Activated T-helper 9 cell treated with anti-CD3 and anti-CD28 coated beads, Interleukin-2, amount 50 U/mL, for 16 hours (primary cell): ENCODE measurements at regions not wholly inside any gene's neighbourhood (a gene's known extent, or its start where the extent isn't known, plus 50 kb on each side); places are given as distances from the start of the nearest gene placed in this dataset.
A peak's percentile ranks its signal among the peaks of the same experiment; 100 is the strongest.

Experiments used
- DNase-seq: peaks from one replicate; pipeline ENCODE4 v3.0.0-alpha.2; 2020; ENCODE audit warnings: low read depth

DNA sequence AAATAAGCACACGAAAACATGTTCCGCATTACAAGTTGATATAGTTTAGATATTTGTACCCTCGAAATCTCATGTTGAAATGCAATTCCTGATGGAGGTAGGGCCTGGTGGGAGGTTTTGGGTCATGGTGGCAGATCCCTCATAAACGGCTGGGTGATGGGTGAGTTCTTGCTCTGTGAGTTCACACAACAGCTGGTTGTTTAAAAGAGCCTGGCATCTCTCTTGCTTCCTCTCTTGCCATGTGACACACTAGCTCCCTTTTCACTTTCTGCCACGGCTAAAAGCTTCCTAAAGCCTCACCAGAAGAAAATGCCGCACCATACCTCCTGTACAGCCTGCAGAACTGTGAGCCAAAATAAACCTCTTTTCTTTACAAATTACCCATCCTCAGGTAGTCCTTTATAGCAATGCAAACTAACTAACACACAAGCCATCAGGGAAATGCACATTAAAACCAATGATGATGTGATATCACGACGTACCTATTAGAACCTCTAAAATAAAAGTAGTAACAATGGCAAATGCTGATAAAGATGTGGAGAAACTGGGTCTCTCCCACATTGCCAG is 188.5 kb downstream of the ANAPC1 start:
- DNase-seq = no peak

DNA sequence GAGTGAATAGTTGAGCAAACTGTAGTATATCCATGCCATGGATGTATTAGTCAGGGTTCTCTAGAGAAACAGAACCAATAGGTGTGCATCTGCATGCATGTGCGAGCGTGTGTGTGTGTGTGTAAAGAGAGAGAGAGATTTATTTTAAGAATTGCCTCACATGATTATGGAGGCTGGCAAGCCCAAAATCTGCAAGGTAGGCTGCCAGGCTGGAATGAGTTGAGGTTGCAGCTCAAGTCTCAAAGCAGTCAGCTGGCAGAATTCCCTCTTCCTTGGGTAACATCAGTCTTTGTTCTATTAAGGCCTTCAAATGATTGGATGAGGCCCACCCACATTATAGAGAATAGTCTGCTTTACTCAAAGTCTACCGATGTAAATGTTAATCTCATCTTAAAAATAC is 187.8 kb downstream of the ANAPC1 start:
- DNase-seq = no peak

- DNase-seq = no peak
Observed at GRCh38 chr2:111697560-111697959, 186.4 kb downstream of the ANAPC1 start.

DNA sequence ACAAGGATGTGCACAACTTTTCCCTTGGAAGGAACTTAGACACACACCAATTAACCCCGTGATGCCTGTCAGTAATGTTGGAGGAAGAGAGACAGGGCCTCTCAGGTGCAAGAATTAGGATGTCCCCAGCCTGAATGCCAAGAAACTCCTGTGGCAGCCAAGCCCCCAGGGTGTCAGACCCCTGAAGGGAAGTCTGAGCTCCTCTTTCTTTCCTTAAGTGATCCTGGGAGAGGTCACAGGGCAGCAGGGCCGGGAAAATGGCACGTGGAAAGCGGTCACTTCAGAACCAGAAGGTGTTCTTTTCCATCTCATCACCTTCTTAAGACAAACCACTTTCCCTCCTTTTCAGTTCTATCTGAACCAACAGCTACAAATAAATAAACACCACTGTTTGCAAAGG is 185.9 kb downstream of the ANAPC1 start:
- no peak for DNase-seq

DNA sequence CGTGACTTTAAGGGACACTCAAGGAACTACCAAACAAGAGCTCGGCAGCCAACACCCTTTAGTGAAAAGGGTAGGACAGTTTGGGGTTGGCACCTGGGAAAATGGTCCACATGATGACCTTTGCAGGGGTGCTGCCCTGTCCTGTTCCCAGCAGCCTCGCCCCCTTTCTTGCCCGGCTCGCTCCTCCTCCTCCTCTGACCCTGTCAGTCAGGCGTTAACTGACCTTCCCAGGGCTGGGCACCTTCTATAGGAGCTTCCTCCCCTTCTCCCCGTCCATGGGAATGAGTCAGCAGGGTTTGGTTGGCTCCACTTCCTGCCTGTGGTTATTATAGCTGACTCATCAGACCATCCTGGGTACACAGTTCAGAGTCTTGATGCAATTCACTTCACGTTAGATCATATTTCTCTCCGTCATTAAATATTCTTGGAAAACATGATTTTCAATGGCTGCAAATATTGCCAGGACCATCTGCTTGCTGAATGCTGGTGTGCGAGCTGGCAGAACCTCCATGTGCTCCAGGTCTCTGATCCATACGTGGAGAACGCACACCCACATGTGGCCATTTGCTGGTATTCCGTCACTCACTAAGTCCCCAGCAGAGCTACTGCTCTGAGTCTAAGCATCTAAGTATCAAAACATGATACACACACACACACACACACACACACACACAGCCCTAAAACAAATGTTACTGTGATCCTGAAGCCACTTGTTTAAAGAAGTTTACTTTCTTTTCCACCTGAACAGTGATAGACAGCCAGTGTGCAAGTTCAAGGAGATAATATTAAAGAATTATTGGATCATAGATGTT is 185.0 kb downstream of the ANAPC1 start:
- DNase-seq = peak; percentile 39

DNA sequence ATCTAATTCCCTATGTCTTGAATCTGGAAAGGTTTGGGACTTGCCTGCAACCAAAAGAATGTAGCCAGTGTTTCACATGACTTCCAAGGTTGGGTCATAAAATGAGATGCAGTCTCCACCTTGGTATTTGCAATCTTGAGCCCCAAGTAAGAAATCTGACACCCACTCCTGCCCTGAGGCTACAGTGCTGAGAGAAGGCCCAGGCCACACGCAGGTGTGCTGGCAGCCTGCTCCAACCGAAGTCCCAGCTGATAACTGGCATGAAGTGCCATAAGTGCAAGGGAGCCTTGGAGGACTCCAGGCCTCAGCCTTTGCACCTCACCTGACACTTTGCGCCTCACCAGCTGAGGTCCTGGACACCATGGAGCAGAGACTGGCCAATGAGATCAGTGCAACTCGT is 182.7 kb downstream of the ANAPC1 start:
- no peak for DNase-seq

DNA sequence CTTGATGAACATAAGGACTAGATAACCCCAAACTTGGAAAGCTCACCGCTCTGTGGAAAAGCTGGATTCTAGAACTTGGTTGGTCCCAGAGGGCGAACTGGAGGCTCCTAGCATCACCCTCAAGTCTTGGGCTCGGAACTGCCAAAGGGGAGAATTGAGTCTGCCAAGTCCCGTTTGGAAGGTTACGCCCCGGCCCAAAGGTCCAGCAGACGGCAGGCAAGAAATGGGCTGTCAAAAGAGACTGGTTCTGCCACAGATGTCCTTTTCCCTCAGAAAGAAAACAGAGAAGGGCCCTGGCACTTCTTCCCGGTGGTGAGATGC is 182.2 kb downstream of the ANAPC1 start:
- no peak for DNase-seq

DNA sequence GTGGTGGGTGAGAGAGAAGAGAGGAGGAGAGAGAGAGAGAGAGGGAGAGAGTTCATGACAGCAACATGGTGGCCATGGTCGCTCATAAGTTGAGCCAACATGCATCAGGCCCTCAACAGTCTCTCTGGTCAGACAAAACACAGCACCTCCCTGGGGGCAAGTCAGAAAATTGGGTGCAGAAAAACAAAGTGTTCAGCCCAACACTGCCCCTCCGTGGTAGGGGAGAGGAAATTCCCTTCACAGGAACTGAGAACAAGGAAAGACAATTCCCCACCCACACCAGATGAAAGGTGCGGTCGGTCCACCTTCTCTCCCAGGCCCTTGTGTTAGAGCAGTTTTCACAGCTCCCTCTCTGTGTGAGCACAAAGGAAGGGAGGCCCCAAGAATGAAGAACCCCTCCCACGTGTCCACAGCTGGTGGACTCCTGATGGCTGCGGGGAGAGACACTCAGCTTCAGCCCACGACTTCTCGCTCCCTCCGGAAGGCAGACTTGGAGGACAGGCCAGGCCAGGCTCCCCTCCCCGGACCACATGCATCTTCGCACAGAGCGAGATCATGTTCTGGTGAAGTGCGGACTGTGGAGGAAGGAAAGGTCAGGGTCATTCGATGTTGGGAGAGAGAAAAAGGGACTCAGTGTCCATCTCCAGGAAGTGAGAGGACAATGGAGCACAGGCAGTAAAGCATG is 181.7 kb downstream of the ANAPC1 start:
- DNase-seq = peak; percentile 25

DNA sequence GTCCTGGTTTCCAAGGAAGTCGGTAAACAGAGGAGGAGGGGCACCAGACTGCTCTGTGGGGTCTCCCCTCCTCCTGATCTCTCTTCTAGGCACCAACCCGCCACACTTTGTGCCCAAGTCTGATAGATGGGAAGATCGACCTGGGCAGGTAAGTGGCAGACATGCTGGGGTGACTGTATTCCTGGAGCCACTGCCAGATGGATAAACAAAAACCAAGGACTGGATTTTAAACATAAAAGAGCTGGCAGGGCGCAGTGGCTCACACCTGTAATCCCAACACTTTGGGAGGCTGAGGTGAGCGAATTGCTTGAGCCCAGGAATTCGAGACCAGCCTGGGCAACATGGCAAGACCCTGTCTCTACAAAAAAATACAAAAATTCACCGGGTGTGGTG is 181.2 kb downstream of the ANAPC1 start:
- DNase-seq = no peak

- no peak for DNase-seq
Observed at GRCh38 chr2:111703759-111704158, 180.2 kb downstream of the ANAPC1 start.

- no peak for DNase-seq
Observed at GRCh38 chr2:111704246-111704645, 179.7 kb downstream of the ANAPC1 start.

DNA sequence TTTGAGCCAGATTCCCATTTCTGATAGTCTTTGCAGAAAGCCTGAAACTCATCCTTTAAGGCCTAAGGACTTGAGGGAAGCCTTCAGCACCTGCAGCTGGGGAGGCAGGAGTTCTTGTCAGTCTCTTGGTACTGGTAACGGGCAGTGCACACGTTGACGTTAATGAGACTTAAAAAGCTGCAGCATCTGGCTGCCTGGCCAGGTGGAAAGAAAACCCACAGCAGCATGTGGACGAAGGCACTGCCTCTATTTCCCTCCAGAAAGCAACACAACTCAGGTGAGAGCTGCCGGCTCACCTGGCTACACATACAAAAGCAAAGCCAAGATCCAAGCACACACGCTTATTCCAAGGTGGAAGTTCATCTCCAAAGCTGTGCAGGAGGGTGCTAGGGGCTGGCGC is 178.8 kb downstream of the ANAPC1 start:
- DNase-seq = no peak

GRCh38 chr2:111705711-111706336 is 178.2 kb downstream of the ANAPC1 start:
- DNase-seq = peak; percentile 27

- DNase-seq = no peak
Observed at GRCh38 chr2:111706481-111707001, 177.5 kb downstream of the ANAPC1 start.

GRCh38 chr2:111707700-111708099 is 176.3 kb downstream of the ANAPC1 start:
- no peak for DNase-seq

- no peak for DNase-seq
Observed at GRCh38 chr2:111708476-111709180, 175.4 kb downstream of the ANAPC1 start.

GRCh38 chr2:111709321-111709720 is 174.7 kb downstream of the ANAPC1 start:
- DNase-seq = no peak

DNA sequence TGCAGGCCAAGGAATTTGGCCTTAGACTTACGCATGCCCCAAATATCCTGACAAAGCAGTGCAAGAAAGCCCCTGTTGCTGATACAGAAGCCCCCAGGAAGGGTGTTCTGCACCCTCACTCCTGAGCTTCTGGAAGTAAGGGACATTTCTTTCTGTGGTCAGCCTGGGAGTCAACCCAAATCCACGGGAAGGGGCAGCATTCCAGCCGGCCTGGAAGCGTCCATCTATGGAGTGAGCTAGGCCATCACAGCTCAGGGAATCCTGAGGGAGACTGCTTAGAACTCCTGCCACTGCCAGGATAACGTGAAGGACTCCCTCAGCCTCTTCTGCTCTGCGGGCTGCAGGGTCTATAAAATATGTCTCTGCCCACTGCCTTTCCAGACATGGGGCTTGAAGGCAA is 173.9 kb downstream of the ANAPC1 start:
- DNase-seq = no peak

DNA sequence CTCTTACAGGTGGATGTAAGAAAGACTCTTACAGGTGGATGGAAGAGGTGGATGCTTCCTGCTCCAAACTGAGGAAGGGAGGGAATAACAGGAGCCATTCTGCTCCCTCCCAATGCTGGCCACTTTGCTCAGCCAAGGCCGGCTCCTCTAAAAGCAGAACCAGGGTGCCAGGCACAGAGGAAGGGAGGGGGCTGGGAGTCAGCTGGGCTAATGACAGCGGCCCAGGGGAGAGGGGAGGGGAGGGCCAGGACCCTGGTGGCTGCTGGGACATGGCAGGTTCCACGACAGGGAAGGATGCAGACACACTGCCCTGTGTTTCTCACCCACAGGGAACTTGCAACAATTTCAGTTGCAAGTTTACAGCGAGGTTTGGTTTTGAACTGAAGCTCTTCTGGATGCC is 173.4 kb downstream of the ANAPC1 start:
- DNase-seq = no peak

DNA sequence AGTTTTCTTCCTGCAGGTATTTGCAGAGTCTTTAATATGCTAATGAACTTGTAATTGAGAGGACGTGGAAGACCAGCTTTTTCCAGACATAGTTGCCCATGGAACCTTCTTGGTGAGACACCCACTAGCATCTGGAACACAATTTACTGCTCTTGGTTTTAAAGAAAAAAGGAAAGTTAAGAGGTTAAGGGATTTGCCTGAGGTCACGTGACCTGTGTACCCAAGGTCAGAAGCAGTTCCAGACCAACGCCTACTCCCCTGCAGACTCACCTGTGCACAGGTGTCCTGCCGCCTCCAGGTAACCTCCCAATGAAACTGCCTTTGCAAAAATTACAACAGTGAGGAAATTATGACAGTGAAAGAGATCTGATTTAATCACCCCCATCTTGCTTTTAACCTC is 172.7 kb downstream of the ANAPC1 start:
- DNase-seq = no peak

- no peak for DNase-seq
Observed at GRCh38 chr2:111712361-111712760, 171.6 kb downstream of the ANAPC1 start.

DNA sequence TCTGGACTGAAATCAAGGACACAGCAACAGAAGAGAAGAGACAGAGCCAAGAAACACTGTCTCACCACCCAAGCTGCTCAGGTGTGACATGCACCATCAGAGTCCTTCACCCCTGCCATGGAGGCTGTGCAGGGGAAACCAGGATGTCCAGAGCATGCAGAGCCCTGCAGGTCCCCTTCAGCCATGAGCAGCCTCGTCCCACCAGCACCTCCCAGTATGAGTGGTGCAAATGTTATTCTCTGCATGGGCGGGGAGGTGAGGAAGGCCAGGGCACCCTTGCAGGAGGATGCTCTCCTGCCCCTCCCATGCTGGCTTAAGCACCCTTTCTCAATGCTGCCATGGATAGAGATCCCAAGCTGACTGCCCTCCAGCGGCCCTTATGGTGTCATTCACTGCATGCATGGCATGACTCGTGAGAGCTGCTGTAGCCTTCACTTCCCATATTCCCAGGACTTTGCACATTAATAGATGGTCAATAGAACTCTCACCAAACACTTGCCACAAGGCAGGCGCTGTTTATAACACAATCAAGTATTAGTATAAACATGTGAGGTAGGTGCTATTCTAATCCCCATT is 171.0 kb downstream of the ANAPC1 start:
- DNase-seq = no peak
